K562 (cell line): ENCODE measurements at regions not wholly inside any gene's neighbourhood (a gene's known extent, or its start where the extent isn't known, plus 50 kb on each side); places are given as distances from the start of the nearest gene placed in this dataset.

Experiments used
- ATAC-seq: fragments of 200-7000 bp; cut with Tn5 transposase; 3 replicates; pipeline ENCODE4 v1.9.1; 2020; ENCODE audit warnings: moderate library complexity
- BruUV-seq: library from RNA; stranded (reverse); fragments of 400-500 nt; replicated peaks from 2 replicates; lab custom pipeline; 2021; lab: Mats Ljungman, UMichigan
- CTCF ChIA-PET: fragments of 300-600 bp; formaldehyde crosslinking; extraction: SDS; loops from one replicate; lab custom pipeline; 2021; ENCODE audit warnings: low intra/inter-chr PET ratio; lab: Yijun Ruan, JAX
- POLR2A ChIA-PET: fragments of 300-600, 350-650 bp; sonication (Branson Sonifier 250); formaldehyde crosslinking; extraction: SDS; loops from one replicate; lab custom pipeline; 2021; ENCODE audit warnings: antibody characterized with exemption, inconsistent platforms; lab: Yijun Ruan, JAX
- DNase-seq, 4 experiments: peaks; one replicate each; pipeline versions ENCODE4 v3.0.0 to v3.0.0-alpha.2; 2011 to 2018; ENCODE audit warnings: low spot score in 3 of 4, mixed read lengths in 3 of 4; ENCODE audit errors: extremely low read depth in 1 of 4
- FAIRE-seq: peaks from 2 replicates; lab custom pipeline; 2011; peaks lifted over from hg19 to GRCh38; lab: Jason Lieb, UNC
- H2AFZ ChIP-seq: 2 replicates; pipeline ENCODE4 v1.6.0; 2011; ENCODE audit warnings: low read depth, low read length, control low read depth, inconsistent platforms
- H3K27ac ChIP-seq: fragments of 200-600 bp; 3 replicates; pipeline ENCODE4 v1.8.0; 2011; ENCODE audit warnings: low read depth, mild to moderate bottlenecking, control low read depth, inconsistent platforms, low read length, moderate library complexity, mixed read lengths; ENCODE audit errors: extremely low read depth
- H3K27me3 ChIP-seq, 2 experiments: fragments of 300-600 bp in 1 of 2; 2 replicates in 1 of 2; 3 replicates in 1 of 2; pipeline versions ENCODE4 v1.6.0 to v1.8.0; 2011; ENCODE audit warnings: inconsistent platforms in 2 of 2, low read length in 2 of 2, mild to moderate bottlenecking in 1 of 2, mixed read lengths in 1 of 2, moderate library complexity in 1 of 2; ENCODE audit not compliant: control insufficient read depth in 2 of 2, insufficient read depth in 2 of 2
- H3K36me3 ChIP-seq: fragments of 300-600 bp; 3 replicates; pipeline ENCODE4 v1.8.0; 2011; ENCODE audit warnings: mild to moderate bottlenecking, low read length, inconsistent platforms; ENCODE audit not compliant: control insufficient read depth, insufficient read depth
- H3K4me1 ChIP-seq, 2 experiments: fragments of 200-600 bp in 1 of 2; replicated peaks in 1 of 2; 2 replicates in 1 of 2; 3 replicates in 1 of 2; pipeline versions ENCODE4 v1.5.1 to v1.8.0; 2011; ENCODE audit warnings: inconsistent platforms in 2 of 2, low read length in 2 of 2, mild to moderate bottlenecking in 1 of 2, mixed read lengths in 1 of 2, moderate library complexity in 1 of 2; ENCODE audit not compliant: control insufficient read depth in 2 of 2, insufficient read depth in 2 of 2
- H3K4me2 ChIP-seq: 2 replicates; pipeline ENCODE4 v1.6.1; 2011; ENCODE audit warnings: low read length, control low read depth, inconsistent platforms, mixed read lengths; ENCODE audit not compliant: insufficient read depth
- H3K4me3 ChIP-seq: fragments of 200-600 bp; sonication (generic), shearing (Covaris generic); 2 replicates; pipeline ENCODE4 v1.5.1; 2016; ENCODE audit warnings: control low read depth, inconsistent platforms
- H3K79me2 ChIP-seq: fragments of 200-600 bp; 3 replicates; pipeline ENCODE4 v1.8.0; 2011; ENCODE audit warnings: low read length, inconsistent platforms; ENCODE audit not compliant: control insufficient read depth, insufficient read depth
- H3K9ac ChIP-seq, 2 experiments: 2 replicates each; pipeline versions ENCODE4 v1.6.0 to v1.6.1; 2011; ENCODE audit warnings: low read depth in 2 of 2, low read length in 2 of 2, control low read depth in 1 of 2, inconsistent platforms in 1 of 2, mild to moderate bottlenecking in 1 of 2, mixed read lengths in 1 of 2; ENCODE audit not compliant: insufficient read depth in 1 of 2
- H3K9me1 ChIP-seq: one replicate; pipeline ENCODE4 v1.6.0; 2011; ENCODE audit warnings: inconsistent platforms, mild to moderate bottlenecking, low read length, moderate library complexity; ENCODE audit not compliant: control insufficient read depth, insufficient read depth
- H3K9me3 ChIP-seq: replicated peaks from 2 replicates; pipeline ENCODE4 v1.5.1; 2011; ENCODE audit warnings: low read depth, low read length, inconsistent platforms; ENCODE audit not compliant: control insufficient read depth, insufficient read depth
- H4K20me1 ChIP-seq: replicated peaks from 2 replicates; pipeline ENCODE4 v1.6.1; 2011; ENCODE audit warnings: low read length, inconsistent platforms, mixed read lengths; ENCODE audit not compliant: control insufficient read depth, insufficient read depth
- E2F1 ChIP-seq: sonication (generic); formaldehyde crosslinking; IDR thresholded peaks from 2 replicates; pipeline ENCODE4 v1.8.1; 2023; ENCODE audit warnings: mild to moderate bottlenecking, missing genetic modification reagents, moderate library complexity
- GABPB2 ChIP-seq: fragments of 250-450 bp; sonication (Bioruptor Pico); conservative IDR thresholded peaks from 2 replicates; pipeline ENCODE4 v1.5.1; 2021; ENCODE audit warnings: mild to moderate bottlenecking
- HMGN3 ChIP-seq: IDR thresholded peaks from 2 replicates; pipeline ENCODE4 v1.6.1; 2011; ENCODE audit warnings: borderline replicate concordance, low read depth, mild to moderate bottlenecking, mixed read lengths, low read length; ENCODE audit not compliant: insufficient read length; ENCODE audit errors: extremely low read depth
- HOXB6 ChIP-seq: fragments of 250-450 bp; sonication (Bioruptor Pico); IDR thresholded peaks from 2 replicates; pipeline ENCODE4 v1.5.1; 2022; ENCODE audit warnings: mild to moderate bottlenecking, borderline replicate concordance
- JUND ChIP-seq, 2 experiments: IDR thresholded peaks; 2 replicates in 1 of 2; 3 replicates in 1 of 2; pipeline ENCODE4 v1.6.1; 2011; ENCODE audit warnings: borderline replicate concordance in 2 of 2, low read depth in 2 of 2, low read length in 2 of 2, improper control_type of control experiment in 1 of 2, missing biosample characterization in 1 of 2, missing genetic modification characterization in 1 of 2, missing genetic modification reagents in 1 of 2
- KDM4B ChIP-seq, 2 experiments: fragments of 450-650 bp in 1 of 2; sonication (generic) in 1 of 2; IDR thresholded peaks; 2 replicates each; pipeline ENCODE4 v1.6.1; 2016 to 2017; ENCODE audit warnings: borderline replicate concordance in 2 of 2, antibody characterized with exemption in 1 of 2, low read depth in 1 of 2, mild to moderate bottlenecking in 1 of 2
- MAZ ChIP-seq, 2 experiments: fragments of 450-650 bp in 1 of 2; sonication (generic) in 1 of 2; formaldehyde crosslinking; IDR thresholded peaks in 1 of 2; conservative IDR thresholded peaks in 1 of 2; 2 replicates each; pipeline versions ENCODE4 v1.4.0 to v1.5.0; 2020; ENCODE audit warnings: mild to moderate bottlenecking in 1 of 2, missing genetic modification reagents in 1 of 2
- NCOR1 ChIP-seq: fragments of 450-650 bp; IDR thresholded peaks from 2 replicates; pipeline ENCODE4 v1.6.1; 2016; ENCODE audit warnings: mild to moderate bottlenecking, moderate library complexity
- NR1H2 ChIP-seq: sonication (generic); formaldehyde crosslinking; IDR thresholded peaks from 2 replicates; pipeline ENCODE4 v1.4.0; 2020; ENCODE audit warnings: mild to moderate bottlenecking, missing genetic modification reagents
- NR2F6 ChIP-seq: fragments of 450-650 bp; formaldehyde crosslinking; IDR thresholded peaks from 2 replicates; pipeline ENCODE4 v1.4.0; 2020; ENCODE audit warnings: mild to moderate bottlenecking
- POLR2AphosphoS5 ChIP-seq: IDR thresholded peaks from 2 replicates; pipeline ENCODE4 v1.6.1; 2011; ENCODE audit warnings: mild to moderate bottlenecking, low read depth, low read length, moderate library complexity; ENCODE audit not compliant: control insufficient read depth, insufficient read depth
- RB1 ChIP-seq: fragments of 450-650 bp; IDR thresholded peaks from 2 replicates; pipeline ENCODE4 v1.6.1; 2017; ENCODE audit warnings: low read depth, mild to moderate bottlenecking
- SAFB2 ChIP-seq: fragments of 200-400 bp; formaldehyde crosslinking; IDR thresholded peaks from 2 replicates; pipeline ENCODE4 v1.6.1; 2018; ENCODE audit warnings: borderline replicate concordance, low read length, low read depth, moderate library complexity; ENCODE audit not compliant: severe bottlenecking
- SMARCC2 ChIP-seq: fragments of 450-650 bp; IDR thresholded peaks from 2 replicates; pipeline ENCODE4 v1.6.1; 2017; ENCODE audit warnings: antibody characterized with exemption, moderate library complexity, mild to moderate bottlenecking, low read depth
- SRSF9 ChIP-seq: fragments of 200-400 bp; formaldehyde crosslinking; IDR thresholded peaks from 2 replicates; pipeline ENCODE4 v1.6.1; 2017; ENCODE audit warnings: low read depth, low read length, borderline replicate concordance
- TAF9B ChIP-seq: fragments of 450-650 bp; IDR thresholded peaks from 2 replicates; pipeline ENCODE4 v1.6.1; 2018; ENCODE audit warnings: mild to moderate bottlenecking; ENCODE audit not compliant: partially characterized antibody
- THAP7 ChIP-seq: fragments of 250-450 bp; sonication (Bioruptor Pico); IDR thresholded peaks from 2 replicates; pipeline ENCODE4 v1.5.0; 2021
- XRCC4 ChIP-seq: IDR thresholded peaks from one replicate; pipeline ENCODE4 v1.6.1; 2011; ENCODE audit not compliant: insufficient read depth, insufficient read length; ENCODE audit errors: extremely low read depth
- ZNF449 ChIP-seq: fragments of 250-450 bp; sonication (Bioruptor Pico); IDR thresholded peaks from 2 replicates; pipeline ENCODE4 v1.8.0; 2022; ENCODE audit warnings: moderate library complexity, mild to moderate bottlenecking, inconsistent platforms
- whole genome bisulfite sequencing: fragments of 100-300 bp; shearing (Covaris generic); methylation state at CpG from one replicate; pipeline ENCODE4 v1.1.6; 2016; ENCODE audit warnings: low coverage, mixed read lengths; ENCODE audit not compliant: insufficient coverage; ENCODE audit errors: missing lambda C conversion rate; 5-methylcytosine and 5-hydroxymethylcytosine counted together
- in situ Hi-C: fragments of 300-500 bp; cut with MboI; formaldehyde crosslinking; loops from 4 replicates; pipeline ENCODE4 v1.15.0; 2018; ENCODE audit warnings: inconsistent platforms, mixed read lengths
- intact Hi-C: fragments of 100-400 bp; cut with micrococcal nuclease; formaldehyde crosslinking; loops from 2 replicates; pipeline ENCODE4 v1.14.2; 2022

GRCh38 chr22:26981111-26981510 is 323.7 kb downstream of the MIAT start (continued):
- TF ChIP-seq SMARCC2 (no peak), HMGN3 (no peak)
- TF ChIP-seq, all 486 proteins: peak for 0

- ATAC-seq (no peak), DNase-seq (no peak)
- H4K20me1 ChIP-seq: no peaks in the 10 kb centered on the region
- no peaks in the 10 kb centered on the region for H3K9me1 ChIP-seq
- no peak overlapping the region for H3K27ac ChIP-seq
- H3K4me1 ChIP-seq: no peaks in the 10 kb centered on the region
- H3K79me2 ChIP-seq: no peaks in the 10 kb centered on the region
- H3K9me3 ChIP-seq: no peaks in the 10 kb centered on the region
- H3K4me2 ChIP-seq: no peak overlapping the region
- H3K36me3 ChIP-seq: no peaks in the 10 kb centered on the region
- 0% methylated on average over 5 of the region's 5 CpGs for WGBS
- intact Hi-C loops: no loop called here
- TF ChIP-seq NR2F6 (CRISPR knock-in tag) (no peak), GABPB2 (CRISPR knock-in tag) (no peak), XRCC4 (no peak), POLR2AphosphoS5 (no peak), NR1H2 (no peak), JUND (IDR thresholded peaks at IDR 0.05; ENCODE audit: borderline replicate concordance, low read depth, low read length) (no peak), JUND (tag; IDR thresholded peaks at IDR 0.05; ENCODE audit: borderline replicate concordance, low read depth, low read length) (no peak), MAZ (CRISPR knock-in tag; conservative IDR thresholded peaks at IDR 0.05 in 1 of 2, IDR thresholded peaks at IDR 0.05 in 1 of 2) (no peak), HOXB6 (CRISPR knock-in tag) (no peak), NCOR1 (no peak), KDM4B (IDR thresholded peaks at IDR 0.05; ENCODE audit: borderline replicate concordance in 2 of 2, low read depth in 1 of 2) (no peak), RB1 (no peak), SRSF9 (no peak), ZNF449 (no peak), THAP7 (no peak), TAF9B (no peak), E2F1 (CRISPR knock-in tag) (no peak), SAFB2 (no peak)
- TF ChIP-seq, all 486 proteins: peak for 0
- H3K4me3 ChIP-seq: no peak overlapping the region
- ChIA-PET CTCF (no interaction called here), POLR2A (no interaction called here)
- H3K9ac ChIP-seq: no peak overlapping the region
- FAIRE-seq: no peak
- in situ Hi-C loops: no loop called here
- BruUV-seq: no TSS peak
- no peaks in the 10 kb centered on the region for H3K27me3 ChIP-seq
- H2AFZ ChIP-seq: no peak overlapping the region
Measured at GRCh38 chr22:26981541-26981940, 324.2 kb downstream of the MIAT start.
